GM12878 (cell line): ENCODE measurements at regions not wholly inside any gene's neighbourhood (a gene's known extent, or its start where the extent isn't known, plus 50 kb on each side); places are given as distances from the start of the nearest gene placed in this dataset.

ENCODE experiments used
- ATAC-seq: fragments of 200-7000 bp; cut with Tn5 transposase; 3 replicates; pipeline ENCODE4 v1.9.1; 2020; ENCODE audit warnings: mild to moderate bottlenecking, moderate library complexity
- BruUV-seq: library from RNA; stranded (reverse); fragments of 400-500 nt; replicated peaks from 2 replicates; lab custom pipeline; 2021; lab: Mats Ljungman, UMichigan
- CTCF ChIA-PET: fragments of 300-600 bp; sonication (Branson Sonifier 250); formaldehyde crosslinking; extraction: SDS; loops from one replicate; lab custom pipeline; 2021; ENCODE audit warnings: inconsistent platforms; lab: Yijun Ruan, JAX
- POLR2A ChIA-PET: fragments of 350-600 bp; formaldehyde crosslinking; extraction: SDS; loops from one replicate; lab custom pipeline; 2021; ENCODE audit warnings: inconsistent platforms; lab: Charles Lee
- RAD21 ChIA-PET: fragments of 300-600 bp; sonication (Branson Sonifier 250); formaldehyde crosslinking; loops from one replicate; lab custom pipeline; 2023; ENCODE audit warnings: antibody characterized with exemption; ENCODE audit not compliant: unreplicated experiment; lab: Charles Lee
- SMC1A ChIA-PET: fragments of 300-600 bp; sonication (Branson Sonifier 250); formaldehyde crosslinking; loops from one replicate; lab custom pipeline; 2023; ENCODE audit not compliant: unreplicated experiment, uncharacterized antibody; lab: Charles Lee
- DNase-seq: peaks from one replicate; pipeline ENCODE4 v3.0.0-alpha.2; 2011; ENCODE audit warnings: low read depth, low spot score
- FAIRE-seq: peaks from 3 replicates; lab custom pipeline; 2011; peaks lifted over from hg19 to GRCh38; lab: Jason Lieb, UNC
- H2AFZ ChIP-seq: 2 replicates; pipeline ENCODE4 v1.6.0; 2011; ENCODE audit warnings: low read depth, low read length, control low read depth; ENCODE audit not compliant: control insufficient read depth
- H3K27ac ChIP-seq: 2 replicates; pipeline ENCODE4 v1.5.1; 2011; ENCODE audit warnings: control low read depth; ENCODE audit not compliant: control insufficient read depth, insufficient read depth
- H3K27me3 ChIP-seq, 2 experiments: replicated peaks in 1 of 2; 2 replicates each; pipeline versions ENCODE4 v1.6.0 to v1.6.1; 2011; ENCODE audit warnings: low read length in 1 of 2; ENCODE audit not compliant: control insufficient read depth in 2 of 2, insufficient read depth in 2 of 2
- H3K36me3 ChIP-seq, 2 experiments: 2 replicates each; pipeline ENCODE4 v1.5.1; 2011; ENCODE audit warnings: low read length in 1 of 2; ENCODE audit not compliant: control insufficient read depth in 2 of 2, insufficient read depth in 2 of 2
- H3K4me1 ChIP-seq: 2 replicates; pipeline ENCODE4 v1.6.1; 2011; ENCODE audit warnings: mild to moderate bottlenecking, low read length, moderate library complexity, mixed read lengths; ENCODE audit not compliant: control insufficient read depth, insufficient read depth
- H3K4me2 ChIP-seq: 2 replicates; pipeline ENCODE4 v1.6.0; 2011; ENCODE audit warnings: control low read depth; ENCODE audit not compliant: control insufficient read depth, insufficient read depth
- H3K4me3 ChIP-seq: fragments of 200-600 bp; sonication (generic); 2 replicates; pipeline ENCODE4 v1.5.1; 2016
- H3K79me2 ChIP-seq: 2 replicates; pipeline ENCODE4 v1.6.0; 2011; ENCODE audit warnings: low read length; ENCODE audit not compliant: control insufficient read depth, insufficient read depth
- H3K9ac ChIP-seq: 2 replicates; pipeline ENCODE4 v1.8.0; 2011; ENCODE audit warnings: low read length, control low read depth, mixed read lengths; ENCODE audit not compliant: control insufficient read depth, insufficient read depth
- H3K9me3 ChIP-seq: replicated peaks from 3 replicates; pipeline ENCODE4 v1.5.1; 2011; ENCODE audit warnings: mild to moderate bottlenecking, low read length; ENCODE audit not compliant: control insufficient read depth, insufficient read depth
- H4K20me1 ChIP-seq: 2 replicates; pipeline ENCODE4 v1.6.0; 2011; ENCODE audit not compliant: control insufficient read depth, insufficient read depth
- ATF7 ChIP-seq: fragments of 450-650 bp; IDR thresholded peaks from 2 replicates; pipeline ENCODE4 v1.6.1; 2016; ENCODE audit warnings: low read depth, mild to moderate bottlenecking
- CBX5 ChIP-seq: sonication (generic); IDR thresholded peaks from 2 replicates; pipeline ENCODE4 v1.6.1; 2016; ENCODE audit warnings: low read depth, moderate library complexity, mild to moderate bottlenecking, inconsistent platforms
- KAT2A ChIP-seq: conservative IDR thresholded peaks from 2 replicates; pipeline ENCODE4 v1.6.1; 2011; ENCODE audit warnings: low read depth, low read length; ENCODE audit not compliant: control insufficient read depth
- PAX5 ChIP-seq: IDR thresholded peaks from 2 replicates; pipeline ENCODE4 v1.6.1; 2011; ENCODE audit warnings: low read depth, low read length, borderline replicate concordance
- RAD51 ChIP-seq: fragments of 450-650 bp; IDR thresholded peaks from 2 replicates; pipeline ENCODE4 v1.6.1; 2016; ENCODE audit warnings: moderate library complexity, mild to moderate bottlenecking, inconsistent platforms
- RELA ChIP-seq: fragments of 450-650 bp; IDR thresholded peaks from 2 replicates; pipeline ENCODE4 v1.8.0; 2014; ENCODE audit warnings: borderline replicate concordance; ENCODE audit not compliant: partially characterized antibody
- SIX5 ChIP-seq: IDR thresholded peaks from 2 replicates; pipeline ENCODE4 v1.6.1; 2011; ENCODE audit warnings: mild to moderate bottlenecking, low read depth, low read length, moderate library complexity; ENCODE audit not compliant: severe bottlenecking
- ZBTB11 ChIP-seq: fragments of 450-650 bp; formaldehyde crosslinking; IDR thresholded peaks from 2 replicates; pipeline ENCODE4 v1.5.0; 2022; ENCODE audit warnings: mild to moderate bottlenecking, missing genetic modification characterization
- ZBTB4 ChIP-seq: fragments of 450-650 bp; formaldehyde crosslinking; IDR thresholded peaks from 2 replicates; pipeline ENCODE4 v1.4.0; 2022; ENCODE audit warnings: mild to moderate bottlenecking, moderate library complexity
- ZNF622 ChIP-seq: fragments of 450-650 bp; IDR thresholded peaks from 2 replicates; pipeline ENCODE4 v1.6.1; 2017; ENCODE audit warnings: mild to moderate bottlenecking, inconsistent platforms
- WGBS: methylation state at CpG from one replicate; pipeline ENCODE4 v1.1.6; 2016; ENCODE audit warnings: low lambda C conversion rate; ENCODE audit not compliant: insufficient replicate concordance, insufficient coverage; ENCODE audit errors: missing lambda C conversion rate; 5-methylcytosine and 5-hydroxymethylcytosine counted together
- in situ Hi-C: fragments of 300-500 bp; cut with MboI; formaldehyde crosslinking; loops from 9 replicates; pipeline ENCODE4 v1.14.3; 2018; ENCODE audit warnings: mixed read lengths
- intact Hi-C: fragments of 100-400 bp; cut with micrococcal nuclease; formaldehyde crosslinking; loops from one replicate; pipeline ENCODE4 v1.14.2; 2022; ENCODE audit not compliant: unreplicated experiment

GRCh38 chr6:84596488-84596887, 167.9 kb downstream of the TBX18 start:
- Histone ChIP-seq H3K27me3 (no peaks in the 10 kb centered on the region), H4K20me1 (no peaks in the 10 kb centered on the region), H3K27ac (no peak overlapping the region), H3K4me3 (no peak overlapping the region), H3K9ac (no peak overlapping the region), H3K4me2 (no peak overlapping the region), H3K9me3 (no peaks in the 10 kb centered on the region; the same call in 2 of the 3 replicates), H3K79me2 (no peaks in the 10 kb centered on the region), H3K36me3 (no peaks in the 10 kb centered on the region), H3K4me1 (no peaks in the 10 kb centered on the region), H2AFZ (no peak overlapping the region)
- SMC1A ChIA-PET: interaction anchor here (0.9 to 1.5 kb wide), 2 partner anchors 12 to 22 kb away, joined by 3 to 5 read pairs; no protein-coding TSS in a partner anchor
- ATAC-seq (no peak), FAIRE-seq (no peak), DNase-seq (no peak)
- RAD21 ChIA-PET: no interaction called here
- in situ Hi-C loops: no loop called here
- POLR2A ChIA-PET: no interaction called here
- no TSS peak for BruUV-seq
- intact Hi-C loops: no loop called here
- peak; percentile 70; the same call in 1 of the 2 replicates for TF ChIP-seq RAD51
- TF ChIP-seq SIX5: no peak
- CTCF ChIA-PET: no interaction called here
- WGBS: 90% methylated on average over 1 of the region's 1 CpG

- TSS peak; percentile 93 for BruUV-seq
- no peak for FAIRE-seq
- H3K79me2 ChIP-seq: no peaks in the 10 kb centered on the region
- H3K36me3 ChIP-seq: no peaks in the 10 kb centered on the region
- CTCF ChIA-PET: interaction anchor here (0.6 to 1.1 kb wide), 4 partner anchors 8 to 40 kb away, joined by 3 read pairs; no protein-coding TSS in a partner anchor
- no peak for DNase-seq
- RAD21 ChIA-PET: interaction anchor here (0.5 to 2.0 kb wide), 4 partner anchors 42 to 276 kb away, joined by 3 to 6 read pairs (median 4); no protein-coding TSS in a partner anchor
- no peak overlapping the region for H3K9ac ChIP-seq
- 14% methylated on average over 5 of the region's 5 CpGs for WGBS
- H3K9me3 ChIP-seq: no peaks in the 10 kb centered on the region; the same call in 2 of the 3 replicates
- H3K27ac ChIP-seq: no peak overlapping the region
- H3K4me3 ChIP-seq: no peak overlapping the region
- no peaks in the 10 kb centered on the region; a peak in 1 of 4 replicates for H3K27me3 ChIP-seq
- in situ Hi-C loops (no loop called here), intact Hi-C loops (no loop called here)
- no peak overlapping the region for H3K4me2 ChIP-seq
- no peaks in the 10 kb centered on the region for H3K4me1 ChIP-seq
- POLR2A ChIA-PET: no interaction called here
- SMC1A ChIA-PET: interaction anchor here (0.6 to 2.4 kb wide), 7 partner anchors 9 to 260 kb away, joined by 3 to 8 read pairs (median 5); no protein-coding TSS in a partner anchor
- ATAC-seq: peak; percentile 59
- H2AFZ ChIP-seq: no peak overlapping the region
- no peaks in the 10 kb centered on the region for H4K20me1 ChIP-seq
- TF ChIP-seq ZNF622 (no peak), ATF7 (no peak), RELA (no peak), CBX5 (no peak), PAX5 (no peak), KAT2A (no peak), ZBTB4 (CRISPR knock-in tag) (no peak), ZBTB11 (no peak)
Observed at GRCh38 chr6:84588697-84589080, 175.7 kb downstream of the TBX18 start.
